K562 (cell line): ENCODE measurements at regions not wholly inside any gene's neighbourhood (a gene's known extent, or its start where the extent isn't known, plus 50 kb on each side); places are given as distances from the start of the nearest gene placed in this dataset.

Source experiments
- ATAC-seq: fragments of 200-7000 bp; cut with Tn5 transposase; 3 replicates; pipeline ENCODE4 v1.9.1; 2020; ENCODE audit warnings: moderate library complexity
- BruUV-seq: library from RNA; stranded (reverse); fragments of 400-500 nt; replicated peaks from 2 replicates; lab custom pipeline; 2021; lab: Mats Ljungman, UMichigan
- CTCF ChIA-PET: fragments of 300-600 bp; formaldehyde crosslinking; extraction: SDS; loops from one replicate; lab custom pipeline; 2021; ENCODE audit warnings: low intra/inter-chr PET ratio; lab: Yijun Ruan, JAX
- POLR2A ChIA-PET: fragments of 300-600, 350-650 bp; sonication (Branson Sonifier 250); formaldehyde crosslinking; extraction: SDS; loops from one replicate; lab custom pipeline; 2021; ENCODE audit warnings: antibody characterized with exemption, inconsistent platforms; lab: Yijun Ruan, JAX
- DNase-seq, 4 experiments: peaks; one replicate each; pipeline versions ENCODE4 v3.0.0 to v3.0.0-alpha.2; 2011 to 2018; ENCODE audit warnings: low spot score in 3 of 4, mixed read lengths in 3 of 4; ENCODE audit errors: extremely low read depth in 1 of 4
- FAIRE-seq: peaks from 2 replicates; lab custom pipeline; 2011; peaks lifted over from hg19 to GRCh38; lab: Jason Lieb, UNC
- H2AFZ ChIP-seq: 2 replicates; pipeline ENCODE4 v1.6.0; 2011; ENCODE audit warnings: low read depth, low read length, control low read depth, inconsistent platforms
- H3K27ac ChIP-seq: fragments of 200-600 bp; 3 replicates; pipeline ENCODE4 v1.8.0; 2011; ENCODE audit warnings: low read depth, mild to moderate bottlenecking, control low read depth, inconsistent platforms, low read length, moderate library complexity, mixed read lengths; ENCODE audit errors: extremely low read depth
- H3K27me3 ChIP-seq, 2 experiments: fragments of 300-600 bp in 1 of 2; 2 replicates in 1 of 2; 3 replicates in 1 of 2; pipeline versions ENCODE4 v1.6.0 to v1.8.0; 2011; ENCODE audit warnings: inconsistent platforms in 2 of 2, low read length in 2 of 2, mild to moderate bottlenecking in 1 of 2, mixed read lengths in 1 of 2, moderate library complexity in 1 of 2; ENCODE audit not compliant: control insufficient read depth in 2 of 2, insufficient read depth in 2 of 2
- H3K36me3 ChIP-seq: fragments of 300-600 bp; 3 replicates; pipeline ENCODE4 v1.8.0; 2011; ENCODE audit warnings: mild to moderate bottlenecking, low read length, inconsistent platforms; ENCODE audit not compliant: control insufficient read depth, insufficient read depth
- H3K4me1 ChIP-seq, 2 experiments: fragments of 200-600 bp in 1 of 2; replicated peaks in 1 of 2; 2 replicates in 1 of 2; 3 replicates in 1 of 2; pipeline versions ENCODE4 v1.5.1 to v1.8.0; 2011; ENCODE audit warnings: inconsistent platforms in 2 of 2, low read length in 2 of 2, mild to moderate bottlenecking in 1 of 2, mixed read lengths in 1 of 2, moderate library complexity in 1 of 2; ENCODE audit not compliant: control insufficient read depth in 2 of 2, insufficient read depth in 2 of 2
- H3K4me2 ChIP-seq: 2 replicates; pipeline ENCODE4 v1.6.1; 2011; ENCODE audit warnings: low read length, control low read depth, inconsistent platforms, mixed read lengths; ENCODE audit not compliant: insufficient read depth
- H3K4me3 ChIP-seq: fragments of 200-600 bp; sonication (generic), shearing (Covaris generic); 2 replicates; pipeline ENCODE4 v1.5.1; 2016; ENCODE audit warnings: control low read depth, inconsistent platforms
- H3K79me2 ChIP-seq: fragments of 200-600 bp; 3 replicates; pipeline ENCODE4 v1.8.0; 2011; ENCODE audit warnings: low read length, inconsistent platforms; ENCODE audit not compliant: control insufficient read depth, insufficient read depth
- H3K9ac ChIP-seq, 2 experiments: 2 replicates each; pipeline versions ENCODE4 v1.6.0 to v1.6.1; 2011; ENCODE audit warnings: low read depth in 2 of 2, low read length in 2 of 2, control low read depth in 1 of 2, inconsistent platforms in 1 of 2, mild to moderate bottlenecking in 1 of 2, mixed read lengths in 1 of 2; ENCODE audit not compliant: insufficient read depth in 1 of 2
- H3K9me1 ChIP-seq: one replicate; pipeline ENCODE4 v1.6.0; 2011; ENCODE audit warnings: inconsistent platforms, mild to moderate bottlenecking, low read length, moderate library complexity; ENCODE audit not compliant: control insufficient read depth, insufficient read depth
- H3K9me3 ChIP-seq: replicated peaks from 2 replicates; pipeline ENCODE4 v1.5.1; 2011; ENCODE audit warnings: low read depth, low read length, inconsistent platforms; ENCODE audit not compliant: control insufficient read depth, insufficient read depth
- H4K20me1 ChIP-seq: replicated peaks from 2 replicates; pipeline ENCODE4 v1.6.1; 2011; ENCODE audit warnings: low read length, inconsistent platforms, mixed read lengths; ENCODE audit not compliant: control insufficient read depth, insufficient read depth
- CBX5 ChIP-seq: IDR thresholded peaks from 2 replicates; pipeline ENCODE4 v1.6.1; 2014; ENCODE audit warnings: low read depth, borderline replicate concordance
- KLF1 ChIP-seq: fragments of 450-650 bp; IDR thresholded peaks from 2 replicates; pipeline ENCODE4 v1.6.1; 2016; ENCODE audit warnings: missing genetic modification characterization, missing compliant biosample characterization
- MAZ ChIP-seq, 2 experiments: fragments of 450-650 bp in 1 of 2; sonication (generic) in 1 of 2; formaldehyde crosslinking; IDR thresholded peaks in 1 of 2; conservative IDR thresholded peaks in 1 of 2; 2 replicates each; pipeline versions ENCODE4 v1.4.0 to v1.5.0; 2020; ENCODE audit warnings: mild to moderate bottlenecking in 1 of 2, missing genetic modification reagents in 1 of 2
- NONO ChIP-seq, 2 experiments: fragments of 200-400 bp in 1 of 2; fragments of 450-650 bp in 1 of 2; formaldehyde crosslinking in 1 of 2; IDR thresholded peaks; 2 replicates each; pipeline ENCODE4 v1.6.1; 2017; ENCODE audit warnings: low read depth in 2 of 2, mild to moderate bottlenecking in 2 of 2, moderate library complexity in 2 of 2, low read length in 1 of 2
- PRPF4 ChIP-seq: fragments of 200-400 bp; formaldehyde crosslinking; IDR thresholded peaks from one replicate; pipeline ENCODE4 v1.6.1; 2017; ENCODE audit warnings: low read length, low read depth, mild to moderate bottlenecking; ENCODE audit not compliant: insufficient read depth, poor library complexity, severe bottlenecking
- PTRF ChIP-seq: fragments of 450-650 bp; IDR thresholded peaks from 2 replicates; pipeline ENCODE4 v1.6.1; 2016; ENCODE audit warnings: mild to moderate bottlenecking, missing genetic modification characterization, missing compliant biosample characterization
- ZNF696 ChIP-seq: fragments of 250-450 bp; sonication (Bioruptor Pico); conservative IDR thresholded peaks from 2 replicates; pipeline ENCODE4 v1.4.0; 2020; ENCODE audit warnings: mild to moderate bottlenecking, moderate library complexity
- WGBS: fragments of 100-300 bp; shearing (Covaris generic); methylation state at CpG from one replicate; pipeline ENCODE4 v1.1.6; 2016; ENCODE audit warnings: low coverage, mixed read lengths; ENCODE audit not compliant: insufficient coverage; ENCODE audit errors: missing lambda C conversion rate; 5-methylcytosine and 5-hydroxymethylcytosine counted together
- in situ Hi-C: fragments of 300-500 bp; cut with MboI; formaldehyde crosslinking; loops from 4 replicates; pipeline ENCODE4 v1.15.0; 2018; ENCODE audit warnings: inconsistent platforms, mixed read lengths
- intact Hi-C: fragments of 100-400 bp; cut with micrococcal nuclease; formaldehyde crosslinking; loops from 2 replicates; pipeline ENCODE4 v1.14.2; 2022
- TF ChIP-seq, protein P1 (sequence below): fragments of 250-450 bp; sonication (Bioruptor Pico); IDR thresholded peaks from 2 replicates; pipeline ENCODE4 v1.5.0; 2021

GRCh38 chr2:17282245-17282644 lies 236.0 kb downstream of the RAD51AP2 start:
- 0% methylated on average over 1 of the region's 1 CpG for WGBS
- Histone ChIP-seq H3K27me3 (no peaks in the 10 kb centered on the region), H3K4me2 (no peak overlapping the region), H3K79me2 (no peaks in the 10 kb centered on the region), H3K9me3 (no peaks in the 10 kb centered on the region), H3K4me1 (no peaks in the 10 kb centered on the region), H3K9ac (no peak overlapping the region), H4K20me1 (no peaks in the 10 kb centered on the region), H3K36me3 (no peaks in the 10 kb centered on the region), H3K9me1 (no peaks in the 10 kb centered on the region), H2AFZ (no peak overlapping the region), H3K4me3 (no peak overlapping the region), H3K27ac (no peak overlapping the region)
- no peak for FAIRE-seq
- no TSS peak for BruUV-seq
- CTCF ChIA-PET = no interaction called here
- POLR2A ChIA-PET = no interaction called here
- intact Hi-C loops (no loop called here), in situ Hi-C loops (no loop called here)
- no peak for TF ChIP-seq PTRF (tag)
- TF ChIP-seq, protein P1, sequence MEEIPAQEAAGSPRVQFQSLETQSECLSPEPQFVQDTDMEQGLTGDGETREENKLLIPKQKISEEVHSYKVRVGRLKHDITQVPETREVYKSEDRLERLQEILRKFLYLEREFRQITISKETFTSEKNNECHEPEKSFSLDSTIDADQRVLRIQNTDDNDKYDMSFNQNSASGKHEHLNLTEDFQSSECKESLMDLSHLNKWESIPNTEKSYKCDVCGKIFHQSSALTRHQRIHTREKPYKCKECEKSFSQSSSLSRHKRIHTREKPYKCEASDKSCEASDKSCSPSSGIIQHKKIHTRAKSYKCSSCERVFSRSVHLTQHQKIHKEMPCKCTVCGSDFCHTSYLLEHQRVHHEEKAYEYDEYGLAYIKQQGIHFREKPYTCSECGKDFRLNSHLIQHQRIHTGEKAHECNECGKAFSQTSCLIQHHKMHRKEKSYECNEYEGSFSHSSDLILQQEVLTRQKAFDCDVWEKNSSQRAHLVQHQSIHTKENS (CRISPR knock-in tag) = no peak
- TF ChIP-seq KLF1 (tag) = no peak
- no peak for TF ChIP-seq NONO (IDR thresholded peaks at IDR 0.05; ENCODE audit: low read depth in 2 of 2, low read length in 1 of 2)
- no peak for TF ChIP-seq MAZ (CRISPR knock-in tag; conservative IDR thresholded peaks at IDR 0.05 in 1 of 2, IDR thresholded peaks at IDR 0.05 in 1 of 2)
- no peak for TF ChIP-seq CBX5
- no peak for TF ChIP-seq PRPF4
- TF ChIP-seq ZNF696 (CRISPR knock-in tag) = no peak
- ATAC-seq = no peak
- DNase-seq = no peak
